ENCODE measurements at regions not wholly inside any gene's neighbourhood (a gene's known extent, or its start where the extent isn't known, plus 50 kb on each side); places are given as distances from the start of the nearest gene placed in this dataset.

- DNase-seq: no peak
- intact Hi-C loops (cut with DNase I): no loop called here
These were observed 199.5 kb upstream of the PMFBP1 start for GRCh38 chr16:72371307-72372086.

- intact Hi-C loops (cut with DNase I): loop anchor here (10.0 kb wide), 1 partner anchor 64 kb away; no protein-coding TSS in a partner anchor
- no peak for DNase-seq
These were observed 197.3 kb upstream of the PMFBP1 start for GRCh38 chr16:72369274-72369673.

- intact Hi-C loops (cut with DNase I): loop anchor here (10.0 kb wide), 1 partner anchor 63 kb away; no protein-coding TSS in a partner anchor
- DNase-seq: no peak
These were observed 195.9 kb upstream of the PMFBP1 start for GRCh38 chr16:72367851-72368250.

- intact Hi-C loops (cut with DNase I): loop anchor here (10.0 kb wide), 1 partner anchor 58 kb away; no protein-coding TSS in a partner anchor
- DNase-seq: no peak
These were observed 191.0 kb upstream of the PMFBP1 start for GRCh38 chr16:72362973-72363372.

GRCh38 chr16:72362476-72362875 is 190.5 kb upstream of the PMFBP1 start:
- intact Hi-C loops (cut with DNase I): loop anchor here (10.0 kb wide), 1 partner anchor 58 kb away; no protein-coding TSS in a partner anchor

GRCh38 chr16:72357910-72358309 is 186.0 kb upstream of the PMFBP1 start:
- intact Hi-C loops (cut with DNase I): no loop called here
- DNase-seq: no peak

More at GRCh38 chr16:72362476-72362875, 190.5 kb upstream of the PMFBP1 start:
- no peak for DNase-seq

GRCh38 chr16:72355561-72355960 is 183.6 kb upstream of the PMFBP1 start:
- intact Hi-C loops (cut with DNase I): no loop called here
- DNase-seq: no peak

- no peak for DNase-seq
These were observed 177.8 kb upstream of the PMFBP1 start for GRCh38 chr16:72349719-72350118.

GRCh38 chr16:72332926-72333325 is 161.0 kb upstream of the PMFBP1 start:
- DNase-seq: peak in 1 of 10 donors; percentile 74
- intact Hi-C loops (cut with DNase I): no loop called here

More at GRCh38 chr16:72349719-72350118, 177.8 kb upstream of the PMFBP1 start:
- intact Hi-C loops (cut with DNase I): no loop called here

GRCh38 chr16:72324578-72324977 is 152.6 kb upstream of the PMFBP1 start:
- intact Hi-C loops (cut with DNase I): no loop called here
- DNase-seq: peak in 1 of 10 donors; percentile 56

- intact Hi-C loops (cut with DNase I): no loop called here
- DNase-seq: no peak
These were observed 145.5 kb upstream of the PMFBP1 start for GRCh38 chr16:72317446-72317845.

GRCh38 chr16:72313903-72314302 is 141.9 kb upstream of the PMFBP1 start:
- DNase-seq: no peak
- intact Hi-C loops (cut with DNase I): no loop called here

GRCh38 chr16:72312828-72313227 is 140.9 kb upstream of the PMFBP1 start:
- intact Hi-C loops (cut with DNase I): no loop called here
- DNase-seq: peak in 2 of 10 donors; percentile 31 to 71

- DNase-seq: no peak
- intact Hi-C loops (cut with DNase I): no loop called here
These were observed 139.5 kb upstream of the PMFBP1 start for GRCh38 chr16:72311426-72311825.

GRCh38 chr16:72309001-72309400 is 137.0 kb upstream of the PMFBP1 start:
- DNase-seq: no peak
- intact Hi-C loops (cut with DNase I): loop anchor here (10.0 kb wide), 1 partner anchor 56 kb away; no protein-coding TSS in a partner anchor

- no peak for DNase-seq
These were observed 136.4 kb upstream of the PMFBP1 start for GRCh38 chr16:72308396-72308795.

GRCh38 chr16:72302332-72302731 is 130.4 kb upstream of the PMFBP1 start:
- no peak for DNase-seq
- intact Hi-C loops (cut with DNase I): loop anchor here (10.0 kb wide), 1 partner anchor 62 kb away; no protein-coding TSS in a partner anchor

More at GRCh38 chr16:72308396-72308795, 136.4 kb upstream of the PMFBP1 start:
- intact Hi-C loops (cut with DNase I): loop anchor here (10.0 kb wide), 1 partner anchor 56 kb away; no protein-coding TSS in a partner anchor

- DNase-seq: no peak
These were observed 129.7 kb upstream of the PMFBP1 start for GRCh38 chr16:72301523-72302236.

GRCh38 chr16:72300892-72301291 is 128.9 kb upstream of the PMFBP1 start:
- DNase-seq: no peak
- intact Hi-C loops (cut with DNase I): loop anchor here (10.0 kb wide), 1 partner anchor 64 kb away; no protein-coding TSS in a partner anchor

More at GRCh38 chr16:72301523-72302236, 129.7 kb upstream of the PMFBP1 start:
- intact Hi-C loops (cut with DNase I): loop anchor here (10.0 kb wide), 1 partner anchor 63 kb away; no protein-coding TSS in a partner anchor

GRCh38 chr16:72299684-72300243 is 127.8 kb upstream of the PMFBP1 start:
- intact Hi-C loops (cut with DNase I): loop anchor here (10.0 kb wide), 1 partner anchor 65 kb away; no protein-coding TSS in a partner anchor
- no peak for DNase-seq

- DNase-seq: no peak
- intact Hi-C loops (cut with DNase I): no loop called here
These were observed 127.0 kb upstream of the PMFBP1 start for GRCh38 chr16:72298961-72299360.
